Panc1 (cell line): ENCODE measurements at regions not wholly inside any gene's neighbourhood (a gene's known extent, or its start where the extent isn't known, plus 50 kb on each side); places are given as distances from the start of the nearest gene placed in this dataset.

Experiments used
- ATAC-seq: fragments of 200-7000 bp; cut with Tn5 transposase; 2 replicates; pipeline ENCODE4 v1.9.1; 2020; ENCODE audit warnings: mild to moderate bottlenecking, moderate library complexity
- BruUV-seq: library from RNA; stranded (reverse); fragments of 400-500 nt; replicated peaks from 2 replicates; lab custom pipeline; 2021; lab: Mats Ljungman, UMichigan
- CTCF ChIA-PET: fragments of 300-600 bp; sonication (Branson Sonifier 250); formaldehyde crosslinking; loops from one replicate; lab custom pipeline; 2022; ENCODE audit warnings: antibody characterized with exemption; lab: Charles Lee
- POLR2A ChIA-PET: fragments of 300-600 bp; sonication (Branson Sonifier 250); formaldehyde crosslinking; loops from one replicate; lab custom pipeline; 2022; ENCODE audit warnings: antibody characterized with exemption; lab: Charles Lee
- DNase-seq: peaks from one replicate; pipeline ENCODE4 v3.0.0-alpha.2; 2010; ENCODE audit warnings: low read depth, low spot score
- H3K27ac ChIP-seq: 2 replicates; pipeline ENCODE4 v1.5.1; 2011; ENCODE audit warnings: mild to moderate bottlenecking, low read length, inconsistent platforms
- H3K27me3 ChIP-seq: fragments of 200-500 bp; sonication (Bioruptor generic); 2 replicates; pipeline ENCODE4 v1.6.0; 2014; ENCODE audit warnings: low read length, inconsistent platforms; ENCODE audit not compliant: control insufficient read depth, insufficient read depth
- H3K36me3 ChIP-seq: fragments of 200-500 bp; sonication (Bioruptor generic); 2 replicates; pipeline ENCODE4 v1.5.1; 2014; ENCODE audit warnings: inconsistent platforms, mild to moderate bottlenecking, low read length, moderate library complexity; ENCODE audit not compliant: control insufficient read depth, insufficient read depth
- H3K4me1 ChIP-seq: 2 replicates; pipeline ENCODE4 v1.5.1; 2011; ENCODE audit warnings: inconsistent platforms, mild to moderate bottlenecking, low read length, moderate library complexity; ENCODE audit not compliant: control insufficient read depth, insufficient read depth
- H3K4me3 ChIP-seq, 2 experiments: 2 replicates each; pipeline ENCODE4 v1.5.1; 2011 to 2012; ENCODE audit warnings: low read depth in 2 of 2, low read length in 2 of 2, mild to moderate bottlenecking in 2 of 2, inconsistent platforms in 1 of 2, moderate library complexity in 1 of 2
- H3K9me3 ChIP-seq: fragments of 200-500 bp; sonication (Bioruptor generic); 2 replicates; pipeline ENCODE4 v1.5.1; 2014; ENCODE audit warnings: low read depth, mild to moderate bottlenecking, inconsistent platforms, low read length, moderate library complexity; ENCODE audit not compliant: control insufficient read depth, insufficient read depth
- CTCF ChIP-seq: fragments of 450-650 bp; IDR thresholded peaks from 2 replicates; pipeline ENCODE4 v1.5.1; 2017; ENCODE audit warnings: mild to moderate bottlenecking
- POLR2AphosphoS5 ChIP-seq: IDR thresholded peaks from 2 replicates; pipeline ENCODE4 v1.6.1; 2012; ENCODE audit warnings: mild to moderate bottlenecking, low read depth, low read length, moderate library complexity
- REST ChIP-seq, 2 experiments: IDR thresholded peaks; 2 replicates each; pipeline ENCODE4 v1.6.1; 2011 to 2012; ENCODE audit warnings: low read depth in 2 of 2, control low read depth in 1 of 2, low read length in 1 of 2, mild to moderate bottlenecking in 1 of 2, moderate library complexity in 1 of 2; ENCODE audit not compliant: insufficient read depth in 1 of 2
- SIN3A ChIP-seq: IDR thresholded peaks from 2 replicates; pipeline ENCODE4 v1.6.1; 2012; ENCODE audit warnings: low read depth, mild to moderate bottlenecking, low read length, moderate library complexity, borderline replicate concordance; ENCODE audit not compliant: insufficient read depth
- TCF7L2 ChIP-seq: IDR thresholded peaks from 2 replicates; pipeline ENCODE4 v1.6.1; 2011; ENCODE audit warnings: mild to moderate bottlenecking, low read depth, low read length, inconsistent platforms
- in situ Hi-C: cut with HindIII; loops from 2 replicates; pipeline ENCODE4 v1.10.0; 2016; ENCODE audit warnings: low sequenced_read_pairs, low pct_unique_long_range_greater_than_20kb
- intact Hi-C: fragments of 100-400 bp; cut with micrococcal nuclease; formaldehyde crosslinking; loops from one replicate; pipeline ENCODE4 v1.10.0; 2022; ENCODE audit not compliant: unreplicated experiment

GRCh38 chr7:88689821-88690220, 69.7 kb upstream of the ZNF804B start:
- intact Hi-C loops (no loop called here), in situ Hi-C loops (no loop called here)
- CTCF ChIA-PET: no interaction called here
- Histone ChIP-seq H3K36me3 (no peaks in the 10 kb centered on the region), H3K4me1 (no peaks in the 10 kb centered on the region), H3K27ac (no peak overlapping the region), H3K9me3 (no peaks in the 10 kb centered on the region), H3K4me3 (no peak overlapping the region), H3K27me3 (no peaks in the 10 kb centered on the region)
- POLR2A ChIA-PET: no interaction called here
- TF ChIP-seq SIN3A (no peak), POLR2AphosphoS5 (no peak), CTCF (no peak), TCF7L2 (no peak), REST (IDR thresholded peaks at IDR 0.05; ENCODE audit: insufficient read depth in 1 of 2, low read depth in 2 of 2, low read length in 1 of 2) (no peak)
- DNase-seq (no peak), ATAC-seq (no peak)
- BruUV-seq: no TSS peak

GRCh38 chr7:88688222-88688621, 71.3 kb upstream of the ZNF804B start:
- Histone ChIP-seq H3K4me1 (no peaks in the 10 kb centered on the region), H3K36me3 (no peaks in the 10 kb centered on the region), H3K27ac (no peak overlapping the region), H3K27me3 (no peaks in the 10 kb centered on the region), H3K4me3 (no peak overlapping the region), H3K9me3 (no peaks in the 10 kb centered on the region)
- in situ Hi-C loops (no loop called here), intact Hi-C loops (no loop called here)
- TF ChIP-seq SIN3A (no peak), CTCF (no peak), REST (IDR thresholded peaks at IDR 0.05; ENCODE audit: insufficient read depth in 1 of 2, low read depth in 2 of 2, low read length in 1 of 2) (no peak), POLR2AphosphoS5 (no peak), TCF7L2 (no peak)
- BruUV-seq: no TSS peak
- no peak for ATAC-seq
- ChIA-PET POLR2A (interaction anchor here (0.7 kb wide), 1 partner anchor 21 kb away, joined by 3 read pairs; no protein-coding TSS in a partner anchor), CTCF (interaction anchor here (0.6 kb wide), 1 partner anchor 1181 kb away, joined by 3 read pairs; no protein-coding TSS in a partner anchor)
- no peak for DNase-seq
